Keratinocyte (primary cell): ENCODE measurements at regions not wholly inside any gene's neighbourhood (a gene's known extent, or its start where the extent isn't known, plus 50 kb on each side); places are given as distances from the start of the nearest gene placed in this dataset.

Source experiments
- DNase-seq: peaks from one replicate; pipeline ENCODE4 v3.0.0-alpha.2; 2011; ENCODE audit warnings: low read depth, missing footprints, low spot score
- FAIRE-seq: peaks from 2 replicates; lab custom pipeline; 2011; peaks lifted over from hg19 to GRCh38; lab: Jason Lieb, UNC
- H2AFZ ChIP-seq: 2 replicates; pipeline ENCODE4 v1.6.0; 2012; ENCODE audit warnings: low read length, control low read depth, inconsistent platforms; ENCODE audit not compliant: control insufficient read depth
- H3K27ac ChIP-seq: 2 replicates; pipeline ENCODE4 v1.5.1; 2011; ENCODE audit warnings: low read length; ENCODE audit not compliant: control insufficient read depth, insufficient read depth
- H3K27me3 ChIP-seq: 3 replicates; pipeline ENCODE4 v1.6.0; 2011; ENCODE audit warnings: low read length; ENCODE audit not compliant: control insufficient read depth, insufficient read depth; ENCODE audit errors: extremely low read depth
- H3K36me3 ChIP-seq, 2 experiments: 2 replicates in 1 of 2; 3 replicates in 1 of 2; pipeline ENCODE4 v1.5.1; 2011; ENCODE audit warnings: low read length in 2 of 2, mild to moderate bottlenecking in 1 of 2; ENCODE audit not compliant: control insufficient read depth in 2 of 2, insufficient read depth in 2 of 2; ENCODE audit errors: extremely low read depth in 1 of 2
- H3K4me1 ChIP-seq: 3 replicates; pipeline ENCODE4 v1.5.1; 2011; ENCODE audit warnings: low read length; ENCODE audit not compliant: control insufficient read depth, insufficient read depth; ENCODE audit errors: extremely low read depth
- H3K4me2 ChIP-seq: 3 replicates; pipeline ENCODE4 v1.6.0; 2011; ENCODE audit warnings: low read depth, low read length; ENCODE audit not compliant: control insufficient read depth, insufficient read depth; ENCODE audit errors: extremely low read depth
- H3K4me3 ChIP-seq, 3 experiments: fragments of 200-600 bp in 1 of 3; sonication (generic) in 1 of 3; 2 replicates in 2 of 3; 3 replicates in 1 of 3; pipeline ENCODE4 v1.5.1; 2011 to 2016; ENCODE audit warnings: low read length in 3 of 3, mild to moderate bottlenecking in 3 of 3, control low read depth in 2 of 3, inconsistent platforms in 1 of 3, low read depth in 1 of 3, mixed read lengths in 1 of 3, mixed run types in 1 of 3, moderate library complexity in 1 of 3; ENCODE audit not compliant: control insufficient read depth in 2 of 3, insufficient read depth in 2 of 3; ENCODE audit errors: extremely low read depth in 1 of 3
- H3K79me2 ChIP-seq: 2 replicates; pipeline ENCODE4 v1.6.0; 2012; ENCODE audit warnings: low read length; ENCODE audit not compliant: control insufficient read depth, insufficient read depth
- H3K9ac ChIP-seq: 3 replicates; pipeline ENCODE4 v1.6.0; 2011; ENCODE audit warnings: low read length; ENCODE audit not compliant: control insufficient read depth, insufficient read depth; ENCODE audit errors: extremely low read depth
- H3K9me1 ChIP-seq: 3 replicates; pipeline ENCODE4 v1.6.0; 2011; ENCODE audit warnings: low read length; ENCODE audit not compliant: control insufficient read depth, insufficient read depth; ENCODE audit errors: extremely low read depth
- H3K9me3 ChIP-seq: 2 replicates; pipeline ENCODE4 v1.5.1; 2012; ENCODE audit warnings: low read depth, low read length; ENCODE audit not compliant: control insufficient read depth
- H4K20me1 ChIP-seq: 3 replicates; pipeline ENCODE4 v1.6.0; 2011; ENCODE audit warnings: low read length; ENCODE audit not compliant: control insufficient read depth, insufficient read depth; ENCODE audit errors: extremely low read depth
- EZH2 ChIP-seq: IDR thresholded peaks from one replicate; pipeline ENCODE4 v1.6.1; 2012; ENCODE audit warnings: inconsistent platforms, mild to moderate bottlenecking, low read length, moderate library complexity
- dilution Hi-C: fragments of 300-500 bp; cut with MboI; formaldehyde crosslinking; loops from one replicate; pipeline ENCODE4 v1.7.0; 2020; ENCODE audit warnings: low sequenced_read_pairs; ENCODE audit not compliant: extremely low pct_ligation_motif_present
- TF ChIP-seq, protein P1 (sequence below), 3 experiments: IDR thresholded peaks in 1 of 3; conservative IDR thresholded peaks in 1 of 3; optimal IDR thresholded peaks in 1 of 3; 2 replicates in 2 of 3; 3 replicates in 1 of 3; pipeline versions ENCODE3 to v1.5.1; 2011; ENCODE audit warnings: low read length in 3 of 3, mild to moderate bottlenecking in 3 of 3, moderate library complexity in 2 of 3, control low read depth in 1 of 3, inconsistent platforms in 1 of 3; ENCODE audit not compliant: insufficient read depth in 2 of 3; ENCODE audit errors: extremely low read depth in 1 of 3

GRCh38 chr9:86485359-86485758 lies 131.1 kb upstream of the TUT7 start:
- Histone ChIP-seq H3K9me3 (no peaks in the 10 kb centered on the region), H4K20me1 (no peaks in the 10 kb centered on the region), H3K4me2 (no peak overlapping the region), H3K27me3 (no peaks in the 10 kb centered on the region), H2AFZ (no peak overlapping the region), H3K27ac (no peak overlapping the region), H3K36me3 (no peaks in the 10 kb centered on the region), H3K4me1 (no peaks in the 10 kb centered on the region), H3K4me3 (no peak overlapping the region), H3K9me1 (no peaks in the 10 kb centered on the region), H3K9ac (no peak overlapping the region), H3K79me2 (no peaks in the 10 kb centered on the region)
- FAIRE-seq (no peak), DNase-seq (no peak)
- dilution Hi-C loops = no loop called here
- TF ChIP-seq, protein P1, sequence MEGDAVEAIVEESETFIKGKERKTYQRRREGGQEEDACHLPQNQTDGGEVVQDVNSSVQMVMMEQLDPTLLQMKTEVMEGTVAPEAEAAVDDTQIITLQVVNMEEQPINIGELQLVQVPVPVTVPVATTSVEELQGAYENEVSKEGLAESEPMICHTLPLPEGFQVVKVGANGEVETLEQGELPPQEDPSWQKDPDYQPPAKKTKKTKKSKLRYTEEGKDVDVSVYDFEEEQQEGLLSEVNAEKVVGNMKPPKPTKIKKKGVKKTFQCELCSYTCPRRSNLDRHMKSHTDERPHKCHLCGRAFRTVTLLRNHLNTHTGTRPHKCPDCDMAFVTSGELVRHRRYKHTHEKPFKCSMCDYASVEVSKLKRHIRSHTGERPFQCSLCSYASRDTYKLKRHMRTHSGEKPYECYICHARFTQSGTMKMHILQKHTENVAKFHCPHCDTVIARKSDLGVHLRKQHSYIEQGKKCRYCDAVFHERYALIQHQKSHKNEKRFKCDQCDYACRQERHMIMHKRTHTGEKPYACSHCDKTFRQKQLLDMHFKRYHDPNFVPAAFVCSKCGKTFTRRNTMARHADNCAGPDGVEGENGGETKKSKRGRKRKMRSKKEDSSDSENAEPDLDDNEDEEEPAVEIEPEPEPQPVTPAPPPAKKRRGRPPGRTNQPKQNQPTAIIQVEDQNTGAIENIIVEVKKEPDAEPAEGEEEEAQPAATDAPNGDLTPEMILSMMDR (optimal IDR thresholded peaks at IDR 0.05 in 1 of 3, IDR thresholded peaks at IDR 0.05 in 1 of 3, conservative IDR thresholded peaks at IDR 0.05 in 1 of 3; ENCODE audit: extremely low read depth in 1 of 3, insufficient read depth in 2 of 3, low read length in 3 of 3) = no peak
- TF ChIP-seq EZH2 = no peak

DNA sequence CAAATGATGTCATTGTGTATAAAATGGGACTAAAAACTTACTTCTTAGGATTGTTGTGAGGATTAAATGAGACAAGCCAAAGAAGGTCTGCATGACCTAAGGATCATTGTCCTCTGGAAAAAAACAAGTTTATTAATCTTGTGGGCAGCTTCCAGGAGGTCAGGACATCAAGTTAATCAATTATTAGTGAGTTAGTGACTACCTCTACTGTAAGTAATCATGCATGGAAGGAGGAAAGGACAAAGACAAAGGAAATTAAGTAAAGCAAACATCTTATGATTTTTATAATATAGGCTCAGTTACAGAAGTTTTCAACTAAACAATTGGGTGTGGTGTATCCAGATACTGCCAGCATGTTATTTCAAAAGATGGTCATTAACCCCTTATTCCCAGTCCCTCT lies 129.3 kb upstream of the TUT7 start:
- Histone ChIP-seq H3K9ac (no peak overlapping the region), H3K4me3 (no peak overlapping the region), H3K4me1 (no peaks in the 10 kb centered on the region), H3K27me3 (no peaks in the 10 kb centered on the region), H3K79me2 (no peaks in the 10 kb centered on the region), H3K36me3 (no peaks in the 10 kb centered on the region), H3K4me2 (no peak overlapping the region), H3K27ac (no peak overlapping the region), H2AFZ (no peak overlapping the region), H3K9me3 (no peaks in the 10 kb centered on the region), H4K20me1 (no peaks in the 10 kb centered on the region), H3K9me1 (no peaks in the 10 kb centered on the region)
- dilution Hi-C loops = no loop called here
- DNase-seq = no peak
- TF ChIP-seq EZH2 = no peak
- TF ChIP-seq, protein P1 (optimal IDR thresholded peaks at IDR 0.05 in 1 of 3, IDR thresholded peaks at IDR 0.05 in 1 of 3, conservative IDR thresholded peaks at IDR 0.05 in 1 of 3; ENCODE audit: extremely low read depth in 1 of 3, insufficient read depth in 2 of 3, low read length in 3 of 3) = no peak
- FAIRE-seq = no peak
